HepG2 (cell line): ENCODE measurements at regions not wholly inside any gene's neighbourhood (a gene's known extent, or its start where the extent isn't known, plus 50 kb on each side); places are given as distances from the start of the nearest gene placed in this dataset.

Experiments
- SOX6 ChIP-seq, 2 experiments: fragments of 450-650 bp in 1 of 2; sonication (generic) in 1 of 2; formaldehyde crosslinking in 1 of 2; IDR thresholded peaks; 2 replicates each; pipeline versions ENCODE4 v1.4.0 to v1.6.1; 2017 to 2020; ENCODE audit warnings: antibody characterized with exemption in 1 of 2, mild to moderate bottlenecking in 1 of 2, missing genetic modification reagents in 1 of 2
- TF ChIP-seq, protein P1 (sequence below): IDR thresholded peaks from 2 replicates; pipeline ENCODE4 v1.4.0; 2020; ENCODE audit warnings: mild to moderate bottlenecking, missing genetic modification reagents

GRCh38 chr11:95282291-95282751, 51.3 kb upstream of the SESN3 start (continued):
- TF ChIP-seq, protein P1, sequence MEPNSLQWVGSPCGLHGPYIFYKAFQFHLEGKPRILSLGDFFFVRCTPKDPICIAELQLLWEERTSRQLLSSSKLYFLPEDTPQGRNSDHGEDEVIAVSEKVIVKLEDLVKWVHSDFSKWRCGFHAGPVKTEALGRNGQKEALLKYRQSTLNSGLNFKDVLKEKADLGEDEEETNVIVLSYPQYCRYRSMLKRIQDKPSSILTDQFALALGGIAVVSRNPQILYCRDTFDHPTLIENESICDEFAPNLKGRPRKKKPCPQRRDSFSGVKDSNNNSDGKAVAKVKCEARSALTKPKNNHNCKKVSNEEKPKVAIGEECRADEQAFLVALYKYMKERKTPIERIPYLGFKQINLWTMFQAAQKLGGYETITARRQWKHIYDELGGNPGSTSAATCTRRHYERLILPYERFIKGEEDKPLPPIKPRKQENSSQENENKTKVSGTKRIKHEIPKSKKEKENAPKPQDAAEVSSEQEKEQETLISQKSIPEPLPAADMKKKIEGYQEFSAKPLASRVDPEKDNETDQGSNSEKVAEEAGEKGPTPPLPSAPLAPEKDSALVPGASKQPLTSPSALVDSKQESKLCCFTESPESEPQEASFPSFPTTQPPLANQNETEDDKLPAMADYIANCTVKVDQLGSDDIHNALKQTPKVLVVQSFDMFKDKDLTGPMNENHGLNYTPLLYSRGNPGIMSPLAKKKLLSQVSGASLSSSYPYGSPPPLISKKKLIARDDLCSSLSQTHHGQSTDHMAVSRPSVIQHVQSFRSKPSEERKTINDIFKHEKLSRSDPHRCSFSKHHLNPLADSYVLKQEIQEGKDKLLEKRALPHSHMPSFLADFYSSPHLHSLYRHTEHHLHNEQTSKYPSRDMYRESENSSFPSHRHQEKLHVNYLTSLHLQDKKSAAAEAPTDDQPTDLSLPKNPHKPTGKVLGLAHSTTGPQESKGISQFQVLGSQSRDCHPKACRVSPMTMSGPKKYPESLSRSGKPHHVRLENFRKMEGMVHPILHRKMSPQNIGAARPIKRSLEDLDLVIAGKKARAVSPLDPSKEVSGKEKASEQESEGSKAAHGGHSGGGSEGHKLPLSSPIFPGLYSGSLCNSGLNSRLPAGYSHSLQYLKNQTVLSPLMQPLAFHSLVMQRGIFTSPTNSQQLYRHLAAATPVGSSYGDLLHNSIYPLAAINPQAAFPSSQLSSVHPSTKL (CRISPR knock-in tag): peak; percentile 81
- no peak for TF ChIP-seq SOX6 (IDR thresholded peaks at IDR 0.05)
- peak; percentile 58; the same call in 1 of the 2 replicates for TF ChIP-seq SOX6 (CRISPR knock-in tag; IDR thresholded peaks at IDR 0.05)
